MM.1S (cell line): ENCODE measurements at regions not wholly inside any gene's neighbourhood (a gene's known extent, or its start where the extent isn't known, plus 50 kb on each side); places are given as distances from the start of the nearest gene placed in this dataset.

Experiments
- DNase-seq: peaks from one replicate; pipeline ENCODE4 v3.0.0-alpha.2; 2015
- H2AFZ ChIP-seq: fragments of 300-600 bp; sonication (generic); 2 replicates; pipeline ENCODE4 v1.6.0; 2016; ENCODE audit warnings: antibody characterized with exemption, low read length
- H3F3A ChIP-seq: fragments of 300-600 bp; sonication (generic); 2 replicates; pipeline ENCODE4 v1.6.1; 2016; ENCODE audit warnings: mild to moderate bottlenecking, antibody characterized with exemption, low read length, moderate library complexity, mixed read lengths; ENCODE audit not compliant: insufficient read depth
- H3K27ac ChIP-seq: fragments of 300-600 bp; sonication (generic); 2 replicates; pipeline ENCODE4 v1.5.1; 2016; ENCODE audit warnings: mild to moderate bottlenecking, low read length
- H3K27me3 ChIP-seq: fragments of 300-600 bp; sonication (generic); replicated peaks from 2 replicates; pipeline ENCODE4 v1.6.0; 2016; ENCODE audit warnings: low read length; ENCODE audit not compliant: insufficient read depth
- H3K36me3 ChIP-seq: fragments of 300-600 bp; sonication (generic); replicated peaks from 2 replicates; pipeline ENCODE4 v1.6.1; 2016; ENCODE audit warnings: mild to moderate bottlenecking, low read length, mixed read lengths; ENCODE audit not compliant: insufficient read depth
- H3K4me1 ChIP-seq: fragments of 300-600 bp; sonication (generic); 2 replicates; pipeline ENCODE4 v1.6.1; 2016; ENCODE audit warnings: low read length, mixed read lengths
- H3K4me2 ChIP-seq: fragments of 300-600 bp; sonication (generic); 2 replicates; pipeline ENCODE4 v1.6.0; 2016; ENCODE audit warnings: low read depth, low read length
- H3K4me3 ChIP-seq: fragments of 300-600 bp; sonication (generic); 2 replicates; pipeline ENCODE4 v1.5.1; 2016; ENCODE audit warnings: low read length, mixed read lengths
- H3K79me2 ChIP-seq: fragments of 300-600 bp; sonication (generic); 2 replicates; pipeline ENCODE4 v1.6.1; 2016; ENCODE audit warnings: mixed run types, low read length, mixed read lengths
- H3K9ac ChIP-seq: fragments of 300-600 bp; sonication (generic); 2 replicates; pipeline ENCODE4 v1.6.1; 2016; ENCODE audit warnings: low read length, mixed read lengths
- H3K9me2 ChIP-seq: fragments of 300-600 bp; sonication (generic); replicated peaks from 2 replicates; pipeline ENCODE4 v1.6.1; 2016; ENCODE audit warnings: mild to moderate bottlenecking, low read length, mixed read lengths; ENCODE audit not compliant: insufficient read depth
- H3K9me3 ChIP-seq: fragments of 300-600 bp; sonication (generic); replicated peaks from 2 replicates; pipeline ENCODE4 v1.6.1; 2016; ENCODE audit warnings: mild to moderate bottlenecking, low read length, mixed read lengths; ENCODE audit not compliant: insufficient read depth
- H4K20me1 ChIP-seq: fragments of 300-600 bp; sonication (generic); 2 replicates; pipeline ENCODE4 v1.6.1; 2016; ENCODE audit warnings: mild to moderate bottlenecking, low read length, moderate library complexity, mixed read lengths; ENCODE audit not compliant: insufficient read depth
- CTCF ChIP-seq: fragments of 300-600 bp; sonication (generic); IDR thresholded peaks from 2 replicates; pipeline ENCODE4 v1.5.1; 2016; ENCODE audit warnings: antibody characterized with exemption, low read length, mixed read lengths
- EZH2 ChIP-seq: fragments of 300-600 bp; sonication (generic); optimal IDR thresholded peaks from 2 replicates; pipeline ENCODE3; 2017; ENCODE audit warnings: low read depth, mild to moderate bottlenecking, antibody characterized with exemption, low read length, mixed read lengths
- EZH2phosphoT487 ChIP-seq: fragments of 300-600 bp; sonication (generic); IDR thresholded peaks from 2 replicates; pipeline ENCODE4 v1.6.1; 2018; ENCODE audit warnings: antibody characterized with exemption, low read length

DNA sequence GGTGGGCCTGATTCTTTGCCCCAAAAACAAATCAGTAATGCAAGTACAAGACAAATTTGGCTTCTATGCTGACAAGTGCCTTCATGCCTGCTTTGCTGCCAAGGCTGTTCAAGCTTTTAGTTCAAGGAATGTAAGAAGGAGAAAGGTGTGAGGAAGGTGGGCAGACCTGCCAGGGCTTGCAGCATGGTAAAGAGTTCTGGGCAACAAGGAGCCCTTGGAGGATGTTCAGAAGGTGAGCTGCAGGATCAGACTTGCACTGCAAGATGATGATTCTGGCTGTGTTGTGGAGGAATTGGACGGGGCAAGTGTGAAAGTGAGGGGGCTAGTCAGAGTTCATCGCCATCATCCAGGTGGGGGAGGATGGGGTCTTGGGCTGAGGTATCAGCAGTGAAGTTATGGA is 167.9 kb downstream of the NUAK1 start:
- DNase-seq = no peak
- no peak overlapping the region for H3K4me2 ChIP-seq
- no peak overlapping the region for H3K9ac ChIP-seq
- no peaks in the 10 kb centered on the region for H3K27me3 ChIP-seq
- H4K20me1 ChIP-seq = no peaks in the 10 kb centered on the region
- no peak overlapping the region for H2AFZ ChIP-seq
- H3K4me1 ChIP-seq = no peaks in the 10 kb centered on the region
- H3K36me3 ChIP-seq = no peaks in the 10 kb centered on the region
- no peaks in the 10 kb centered on the region for H3K9me3 ChIP-seq
- no peaks in the 10 kb centered on the region for H3F3A ChIP-seq
- no peak overlapping the region for H3K4me3 ChIP-seq
- TF ChIP-seq CTCF (no peak), EZH2 (no peak), EZH2phosphoT487 (no peak)
- no peak overlapping the region for H3K27ac ChIP-seq
- H3K9me2 ChIP-seq = no peaks in the 10 kb centered on the region
- no peaks in the 10 kb centered on the region for H3K79me2 ChIP-seq

- Histone ChIP-seq H3K27me3 (no peaks in the 10 kb centered on the region), H3K9me2 (no peaks in the 10 kb centered on the region), H4K20me1 (no peaks in the 10 kb centered on the region), H3K36me3 (no peaks in the 10 kb centered on the region), H3K9me3 (no peaks in the 10 kb centered on the region), H3K4me2 (no peak overlapping the region), H3K79me2 (no peaks in the 10 kb centered on the region), H3F3A (no peaks in the 10 kb centered on the region), H3K4me3 (no peak overlapping the region), H2AFZ (no peak overlapping the region), H3K27ac (no peak overlapping the region), H3K9ac (no peak overlapping the region), H3K4me1 (no peaks in the 10 kb centered on the region)
- TF ChIP-seq EZH2 (no peak), EZH2phosphoT487 (no peak), CTCF (no peak)
- DNase-seq = no peak
Measured at GRCh38 chr12:105974738-105975137, 164.0 kb downstream of the NUAK1 start.

DNA sequence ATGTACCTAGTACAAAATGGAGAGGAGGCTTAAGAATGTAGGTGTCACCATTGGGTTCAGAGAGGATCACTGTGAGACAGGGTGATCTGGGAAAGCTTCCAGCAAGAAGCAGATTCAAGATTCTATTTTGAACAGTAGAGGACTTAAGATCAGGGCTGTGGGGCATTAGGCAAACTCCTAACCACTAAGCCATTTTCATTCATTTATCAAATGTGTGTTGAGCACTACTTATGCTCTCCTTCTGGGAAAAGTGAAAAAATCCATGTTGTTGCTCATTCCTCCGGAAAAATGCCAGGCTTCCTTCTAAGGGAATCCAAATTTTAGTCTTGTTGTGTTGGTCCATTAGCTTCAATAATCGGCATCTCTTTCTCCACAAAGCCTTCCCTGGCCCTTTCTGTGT is 163.4 kb downstream of the NUAK1 start:
- no peak for TF ChIP-seq EZH2phosphoT487
- no peak for TF ChIP-seq CTCF
- no peak for TF ChIP-seq EZH2
- Histone ChIP-seq H2AFZ (no peak overlapping the region), H3K4me2 (no peak overlapping the region), H4K20me1 (no peaks in the 10 kb centered on the region), H3K36me3 (no peaks in the 10 kb centered on the region), H3K4me3 (no peak overlapping the region), H3K27ac (no peak overlapping the region), H3K79me2 (no peaks in the 10 kb centered on the region), H3F3A (no peaks in the 10 kb centered on the region), H3K9ac (no peak overlapping the region), H3K4me1 (no peaks in the 10 kb centered on the region), H3K9me2 (no peaks in the 10 kb centered on the region), H3K9me3 (no peaks in the 10 kb centered on the region), H3K27me3 (no peaks in the 10 kb centered on the region)
- DNase-seq = no peak
